ENCODE measurements at regions not wholly inside any gene's neighbourhood (a gene's known extent, or its start where the extent isn't known, plus 50 kb on each side); places are given as distances from the start of the nearest gene placed in this dataset.

DNA sequence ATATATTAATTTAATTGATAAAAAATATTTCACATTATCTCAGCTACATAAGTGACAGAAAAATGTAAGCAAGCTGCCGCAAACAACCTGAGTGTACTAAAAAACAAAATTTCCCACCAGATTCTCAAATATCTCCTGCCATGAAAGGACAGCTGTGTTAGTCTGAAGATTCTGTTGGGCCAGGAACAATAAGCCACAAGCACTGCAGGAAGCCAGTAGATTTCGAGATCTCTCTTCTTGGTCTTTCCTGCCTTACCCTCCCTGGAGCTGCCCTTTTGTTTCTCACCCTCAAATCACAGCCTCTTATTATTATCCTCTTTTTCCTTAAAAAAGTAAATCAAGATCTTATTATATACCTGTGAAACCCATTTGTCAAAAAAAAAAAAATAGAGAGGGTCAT is 165.6 kb downstream of the EFNB2 start:
- TF ChIP-seq, protein P1, sequence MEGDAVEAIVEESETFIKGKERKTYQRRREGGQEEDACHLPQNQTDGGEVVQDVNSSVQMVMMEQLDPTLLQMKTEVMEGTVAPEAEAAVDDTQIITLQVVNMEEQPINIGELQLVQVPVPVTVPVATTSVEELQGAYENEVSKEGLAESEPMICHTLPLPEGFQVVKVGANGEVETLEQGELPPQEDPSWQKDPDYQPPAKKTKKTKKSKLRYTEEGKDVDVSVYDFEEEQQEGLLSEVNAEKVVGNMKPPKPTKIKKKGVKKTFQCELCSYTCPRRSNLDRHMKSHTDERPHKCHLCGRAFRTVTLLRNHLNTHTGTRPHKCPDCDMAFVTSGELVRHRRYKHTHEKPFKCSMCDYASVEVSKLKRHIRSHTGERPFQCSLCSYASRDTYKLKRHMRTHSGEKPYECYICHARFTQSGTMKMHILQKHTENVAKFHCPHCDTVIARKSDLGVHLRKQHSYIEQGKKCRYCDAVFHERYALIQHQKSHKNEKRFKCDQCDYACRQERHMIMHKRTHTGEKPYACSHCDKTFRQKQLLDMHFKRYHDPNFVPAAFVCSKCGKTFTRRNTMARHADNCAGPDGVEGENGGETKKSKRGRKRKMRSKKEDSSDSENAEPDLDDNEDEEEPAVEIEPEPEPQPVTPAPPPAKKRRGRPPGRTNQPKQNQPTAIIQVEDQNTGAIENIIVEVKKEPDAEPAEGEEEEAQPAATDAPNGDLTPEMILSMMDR (conservative IDR thresholded peaks at IDR 0.05; ENCODE audit: low read depth, low read length), result no peak
- TF ChIP-seq EZH2 (IDR thresholded peaks at IDR 0.05; ENCODE audit: low read length, unreplicated experiment) (no peak), EZH2phosphoT487 (IDR thresholded peaks at IDR 0.05; ENCODE audit: borderline replicate concordance, low read length) (no peak)
